DMS114 treated with DMSO at 0.1 percent for 48 hours (cell line): ENCODE measurements at regions not wholly inside any gene's neighbourhood (a gene's known extent, or its start where the extent isn't known, plus 50 kb on each side); places are given as distances from the start of the nearest gene placed in this dataset.

Experiments used
- DNase-seq: peaks from one replicate; lab custom pipeline; 2025; ENCODE audit not compliant: unreplicated experiment; lab: John Stamatoyannopoulos, UW

- DNase-seq: no peak
Observed at GRCh38 chr21:16571594-16571993, 841.8 kb downstream of the USP25 start.

GRCh38 chr21:16572032-16572431, 842.2 kb downstream of the USP25 start:
- DNase-seq: no peak

GRCh38 chr21:16573578-16573977, 843.8 kb downstream of the USP25 start:
- no peak for DNase-seq

- no peak for DNase-seq
Observed at GRCh38 chr21:16577975-16578374, 848.2 kb downstream of the USP25 start.

GRCh38 chr21:16578912-16579311, 849.1 kb downstream of the USP25 start:
- DNase-seq: no peak

GRCh38 chr21:16579538-16579937, 849.8 kb downstream of the USP25 start:
- DNase-seq: peak; percentile 38

- DNase-seq: no peak
Observed at GRCh38 chr21:16580661-16581060, 850.9 kb downstream of the USP25 start.

GRCh38 chr21:16583556-16583955, 853.8 kb downstream of the USP25 start:
- no peak for DNase-seq

- no peak for DNase-seq
Observed at GRCh38 chr21:16584756-16585155, 855.0 kb downstream of the USP25 start.

- no peak for DNase-seq
Observed at GRCh38 chr21:16585896-16586295, 856.1 kb downstream of the USP25 start.

- DNase-seq: peak; percentile 24
Observed at GRCh38 chr21:16587141-16587581, 857.4 kb downstream of the USP25 start.

- DNase-seq: no peak
Observed at GRCh38 chr21:16587681-16588375, 858.0 kb downstream of the USP25 start.

GRCh38 chr21:16588433-16588860, 858.7 kb downstream of the USP25 start:
- DNase-seq: peak; percentile 55

GRCh38 chr21:16589006-16589898, 859.5 kb downstream of the USP25 start:
- no peak for DNase-seq

GRCh38 chr21:16590186-16590585, 860.4 kb downstream of the USP25 start:
- DNase-seq: no peak

- DNase-seq: no peak
Observed at GRCh38 chr21:16590641-16591292, 861.0 kb downstream of the USP25 start.

GRCh38 chr21:16592381-16592780, 862.6 kb downstream of the USP25 start:
- DNase-seq: no peak

- DNase-seq: no peak
Observed at GRCh38 chr21:16594191-16594590, 864.4 kb downstream of the USP25 start.

- DNase-seq: no peak
Observed at GRCh38 chr21:16596369-16596768, 866.6 kb downstream of the USP25 start.

- no peak for DNase-seq
Observed at GRCh38 chr21:16597753-16598152, 868.0 kb downstream of the USP25 start.

GRCh38 chr21:16605597-16605996, 875.8 kb downstream of the USP25 start:
- DNase-seq: no peak

GRCh38 chr21:16606271-16606670, 876.5 kb downstream of the USP25 start:
- DNase-seq: no peak
